HepG2 (cell line): ENCODE measurements at regions not wholly inside any gene's neighbourhood (a gene's known extent, or its start where the extent isn't known, plus 50 kb on each side); places are given as distances from the start of the nearest gene placed in this dataset.

Experiments used
- ZNF101 ChIP-seq: sonication (generic); formaldehyde crosslinking; IDR thresholded peaks from 2 replicates; pipeline ENCODE4 v1.4.0; 2020; ENCODE audit warnings: mild to moderate bottlenecking, low read depth, missing genetic modification reagents, borderline replicate concordance
- TF ChIP-seq, protein P1 (sequence below): sonication (generic); formaldehyde crosslinking; conservative IDR thresholded peaks from 2 replicates; pipeline ENCODE4 v1.4.0; 2020; ENCODE audit warnings: missing genetic modification reagents

DNA sequence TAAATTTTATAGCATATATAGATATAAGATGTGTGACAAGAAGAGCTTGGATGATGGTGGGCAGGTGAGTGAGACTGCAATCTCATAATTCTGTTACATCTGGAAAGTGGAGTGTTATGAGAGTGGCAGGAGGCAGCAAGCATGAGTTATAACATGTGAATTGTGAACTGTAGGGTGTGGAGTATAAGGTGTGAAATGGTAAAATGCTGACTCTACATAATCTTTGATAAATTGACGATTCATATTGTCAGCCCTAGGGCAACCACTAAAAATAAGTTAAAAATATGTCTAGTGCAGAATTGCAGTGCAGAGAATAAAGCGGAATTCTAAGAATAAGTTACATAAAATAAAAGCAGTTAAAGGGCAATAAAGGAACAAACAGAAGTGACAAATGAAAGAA is 74.8 kb upstream of the AKR1E2 start:
- TF ChIP-seq, protein P1, sequence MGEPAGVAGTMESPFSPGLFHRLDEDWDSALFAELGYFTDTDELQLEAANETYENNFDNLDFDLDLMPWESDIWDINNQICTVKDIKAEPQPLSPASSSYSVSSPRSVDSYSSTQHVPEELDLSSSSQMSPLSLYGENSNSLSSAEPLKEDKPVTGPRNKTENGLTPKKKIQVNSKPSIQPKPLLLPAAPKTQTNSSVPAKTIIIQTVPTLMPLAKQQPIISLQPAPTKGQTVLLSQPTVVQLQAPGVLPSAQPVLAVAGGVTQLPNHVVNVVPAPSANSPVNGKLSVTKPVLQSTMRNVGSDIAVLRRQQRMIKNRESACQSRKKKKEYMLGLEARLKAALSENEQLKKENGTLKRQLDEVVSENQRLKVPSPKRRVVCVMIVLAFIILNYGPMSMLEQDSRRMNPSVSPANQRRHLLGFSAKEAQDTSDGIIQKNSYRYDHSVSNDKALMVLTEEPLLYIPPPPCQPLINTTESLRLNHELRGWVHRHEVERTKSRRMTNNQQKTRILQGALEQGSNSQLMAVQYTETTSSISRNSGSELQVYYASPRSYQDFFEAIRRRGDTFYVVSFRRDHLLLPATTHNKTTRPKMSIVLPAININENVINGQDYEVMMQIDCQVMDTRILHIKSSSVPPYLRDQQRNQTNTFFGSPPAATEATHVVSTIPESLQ (CRISPR knock-in tag): no peak
- no peak for TF ChIP-seq ZNF101 (CRISPR knock-in tag)
